Upper lobe of left lung (tissue), 6 donors: ENCODE measurements at regions not wholly inside any gene's neighbourhood (a gene's known extent, or its start where the extent isn't known, plus 50 kb on each side); places are given as distances from the start of the nearest gene placed in this dataset.

Source experiments
- ATAC-seq, 2 donors: fragments of 200-7000 bp; cut with Tn5 transposase; one replicate each; pipeline ENCODE4 v1.9.1; 2022; ENCODE audit warnings: mild to moderate bottlenecking in 2 of 2, moderate library complexity in 2 of 2; ENCODE audit not compliant: low FRiP score in 2 of 2
- DNase-seq, 2 donors: peaks; one replicate each; pipeline ENCODE4 v3.0.0-alpha.2; 2019 to 2020
- H3K27ac ChIP-seq, 4 donors: fragments of 200-600 bp; sonication (generic); one replicate each; pipeline ENCODE4 v1.5.1; 2016 to 2019
- H3K27me3 ChIP-seq, 4 donors: fragments of 200-600 bp; sonication (generic); one replicate each; pipeline ENCODE4 v1.5.1; 2017 to 2019
- H3K36me3 ChIP-seq, 4 donors: fragments of 200-600 bp; sonication (generic); one replicate each; pipeline ENCODE4 v1.5.1; 2016 to 2019
- H3K4me1 ChIP-seq, 4 donors: fragments of 200-600 bp; sonication (generic); one replicate each; pipeline ENCODE4 v1.5.1; 2018 to 2019
- H3K4me3 ChIP-seq, 4 donors: fragments of 200-600 bp; sonication (generic); one replicate each; pipeline ENCODE4 v1.5.1; 2017 to 2019; ENCODE audit warnings: mild to moderate bottlenecking in 2 of 4, moderate library complexity in 1 of 4
- H3K9me3 ChIP-seq, 4 donors: fragments of 200-600 bp; sonication (generic); one replicate each; pipeline ENCODE4 v1.5.1; 2018 to 2019
- EP300 ChIP-seq, 4 donors: sonication (generic); formaldehyde crosslinking; IDR thresholded peaks; one replicate each; pipeline ENCODE4 v1.5.1; 2017; ENCODE audit warnings: antibody characterized with exemption in 4 of 4, control low read depth in 2 of 4
- POLR2A ChIP-seq, 4 donors: fragments of 450-650 bp; IDR thresholded peaks; one replicate each; pipeline ENCODE4 v1.5.1; 2016 to 2017; ENCODE audit warnings: antibody characterized with exemption in 4 of 4, mild to moderate bottlenecking in 2 of 4
- POLR2AphosphoS5 ChIP-seq, 2 donors: sonication (generic); formaldehyde crosslinking; IDR thresholded peaks; one replicate each; pipeline ENCODE4 v1.5.1; 2017; ENCODE audit warnings: antibody characterized with exemption in 2 of 2
- WGBS, 2 donors: methylation state at CpG; one replicate each; pipeline ENCODE4 v1.1.5; 2017 to 2018; 5-methylcytosine and 5-hydroxymethylcytosine counted together
- TF ChIP-seq, protein P1 (sequence below), 6 experiments: fragments of 450-650 bp in 4 of 6; fragments of 200-600 bp in 2 of 6; sonication (generic) in 2 of 6; IDR thresholded peaks; one replicate each; pipeline ENCODE4 v1.5.1; 2016 to 2019; ENCODE audit warnings: antibody characterized with exemption in 6 of 6
- donor health status: DM: no; HTN: no; CAD: no; lungs with moderate emphysema.
- donor health status: DM: no; HTN: yes; CAD: no; lungs with severe emphysema.

DNA sequence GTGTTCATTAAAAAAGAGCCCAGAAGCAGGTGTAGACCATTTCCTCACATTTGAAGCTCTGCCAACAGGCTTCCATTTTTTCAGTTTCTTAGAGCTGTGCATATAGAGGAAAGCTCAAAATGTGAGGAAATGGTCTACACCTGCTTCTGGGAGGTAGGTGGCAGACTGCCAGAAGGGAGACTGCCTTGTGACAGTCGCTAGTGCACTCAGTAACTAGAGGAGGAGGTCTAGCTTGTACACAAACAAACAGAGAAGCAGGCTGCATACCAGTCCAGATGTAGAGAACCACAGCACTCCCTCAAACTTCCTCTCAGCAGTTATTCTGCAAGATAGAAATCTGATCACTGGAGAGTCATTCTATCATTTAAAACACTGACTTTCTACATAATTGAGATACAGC lies 800.2 kb downstream of the EFNB2 start:
- no peak for ATAC-seq
- Histone ChIP-seq H3K27me3 (no peaks in the 10 kb centered on the region), H3K36me3 (no peaks in the 10 kb centered on the region), H3K27ac (no peak overlapping the region), H3K4me3 (no peak overlapping the region), H3K9me3 (no peaks in the 10 kb centered on the region), H3K4me1 (no peaks in the 10 kb centered on the region)
- WGBS, 2 donors, result 50 to 55% methylated on average over 1 of the region's 1 CpG
- TF ChIP-seq POLR2AphosphoS5 (IDR thresholded peaks at IDR 0.05), result no peak
- TF ChIP-seq, protein P1, sequence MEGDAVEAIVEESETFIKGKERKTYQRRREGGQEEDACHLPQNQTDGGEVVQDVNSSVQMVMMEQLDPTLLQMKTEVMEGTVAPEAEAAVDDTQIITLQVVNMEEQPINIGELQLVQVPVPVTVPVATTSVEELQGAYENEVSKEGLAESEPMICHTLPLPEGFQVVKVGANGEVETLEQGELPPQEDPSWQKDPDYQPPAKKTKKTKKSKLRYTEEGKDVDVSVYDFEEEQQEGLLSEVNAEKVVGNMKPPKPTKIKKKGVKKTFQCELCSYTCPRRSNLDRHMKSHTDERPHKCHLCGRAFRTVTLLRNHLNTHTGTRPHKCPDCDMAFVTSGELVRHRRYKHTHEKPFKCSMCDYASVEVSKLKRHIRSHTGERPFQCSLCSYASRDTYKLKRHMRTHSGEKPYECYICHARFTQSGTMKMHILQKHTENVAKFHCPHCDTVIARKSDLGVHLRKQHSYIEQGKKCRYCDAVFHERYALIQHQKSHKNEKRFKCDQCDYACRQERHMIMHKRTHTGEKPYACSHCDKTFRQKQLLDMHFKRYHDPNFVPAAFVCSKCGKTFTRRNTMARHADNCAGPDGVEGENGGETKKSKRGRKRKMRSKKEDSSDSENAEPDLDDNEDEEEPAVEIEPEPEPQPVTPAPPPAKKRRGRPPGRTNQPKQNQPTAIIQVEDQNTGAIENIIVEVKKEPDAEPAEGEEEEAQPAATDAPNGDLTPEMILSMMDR (IDR thresholded peaks at IDR 0.05), result no peak
- TF ChIP-seq POLR2A (IDR thresholded peaks at IDR 0.05), result no peak
- TF ChIP-seq EP300 (IDR thresholded peaks at IDR 0.05), result no peak
- DNase-seq, result no peak

DNA sequence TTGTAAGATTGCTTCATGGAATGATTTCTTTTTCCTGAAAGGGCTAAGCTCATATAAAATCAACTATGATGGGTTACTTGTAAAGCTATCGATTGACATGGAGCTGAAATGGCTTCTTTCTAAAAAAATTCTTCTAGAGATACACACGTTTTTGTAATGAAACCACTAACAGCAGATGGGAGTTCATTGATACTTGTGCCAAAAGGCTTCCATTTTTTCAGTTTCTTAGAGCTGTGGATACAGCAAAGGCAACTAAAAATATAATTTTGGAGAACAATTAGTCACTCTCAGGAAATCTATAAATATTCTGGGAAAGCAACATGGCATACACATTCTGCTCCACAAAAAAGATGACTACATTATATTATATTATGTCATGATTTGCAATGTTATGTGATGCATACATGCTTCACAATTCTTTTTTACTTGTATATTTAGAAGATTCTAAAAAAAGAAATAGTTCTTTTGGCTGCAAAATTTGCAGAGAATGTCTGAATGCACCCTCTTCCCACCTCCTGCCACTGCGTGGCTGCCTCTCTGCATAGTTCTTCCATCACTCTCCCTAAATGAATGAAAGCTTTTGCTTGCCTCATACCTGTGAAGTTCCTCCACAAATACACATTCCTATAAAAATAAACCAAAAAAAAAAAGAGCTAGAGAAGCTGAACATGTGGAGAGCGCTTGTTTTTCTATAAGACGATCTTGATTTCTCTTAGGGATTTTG lies 802.5 kb downstream of the EFNB2 start:
- TF ChIP-seq, protein P1 (IDR thresholded peaks at IDR 0.05), result no peak
- TF ChIP-seq POLR2A (IDR thresholded peaks at IDR 0.05) (no peak), POLR2AphosphoS5 (IDR thresholded peaks at IDR 0.05) (no peak), EP300 (IDR thresholded peaks at IDR 0.05) (no peak)
- H3K9me3 ChIP-seq, result no peaks in the 10 kb centered on the region
- DNase-seq (no peak), ATAC-seq (no peak)
- H3K36me3 ChIP-seq, result no peaks in the 10 kb centered on the region
- no peaks in the 10 kb centered on the region for H3K27me3 ChIP-seq
- WGBS, 2 donors, result 87 to 89% methylated on average over 5 of the region's 5 CpGs
- no peaks in the 10 kb centered on the region for H3K4me1 ChIP-seq
- H3K27ac ChIP-seq, result no peak overlapping the region
- H3K4me3 ChIP-seq, result no peak overlapping the region

DNA sequence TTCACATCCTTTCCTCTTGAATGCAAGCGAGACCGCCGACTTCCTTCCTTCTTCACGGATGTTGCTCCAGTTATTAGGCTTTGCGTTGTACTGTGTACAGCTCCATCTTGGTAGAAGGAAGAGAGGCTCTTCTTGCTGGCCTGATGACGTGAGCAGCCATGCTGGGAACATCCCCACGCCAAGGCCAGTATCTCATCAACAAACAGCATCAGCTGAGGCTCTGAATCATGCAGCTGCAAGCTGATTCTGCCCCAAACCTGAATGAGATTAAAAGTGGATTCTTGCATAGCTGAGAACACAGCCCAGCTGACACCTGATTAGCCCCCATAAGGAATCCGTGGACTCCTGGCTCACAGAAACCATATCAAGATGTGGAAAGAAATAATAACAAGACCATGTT lies 809.6 kb downstream of the EFNB2 start:
- ATAC-seq, result no peak
- 85 to 91% methylated on average over 8 of the region's 8 CpGs for WGBS, 2 donors
- Histone ChIP-seq H3K4me1 (no peaks in the 10 kb centered on the region), H3K27me3 (no peaks in the 10 kb centered on the region), H3K9me3 (no peaks in the 10 kb centered on the region), H3K27ac (no peak overlapping the region), H3K4me3 (no peak overlapping the region), H3K36me3 (no peaks in the 10 kb centered on the region)
- TF ChIP-seq, protein P1 (IDR thresholded peaks at IDR 0.05), result no peak
- TF ChIP-seq POLR2AphosphoS5 (IDR thresholded peaks at IDR 0.05) (no peak), EP300 (IDR thresholded peaks at IDR 0.05) (no peak), POLR2A (IDR thresholded peaks at IDR 0.05) (no peak)
- DNase-seq, result no peak

DNA sequence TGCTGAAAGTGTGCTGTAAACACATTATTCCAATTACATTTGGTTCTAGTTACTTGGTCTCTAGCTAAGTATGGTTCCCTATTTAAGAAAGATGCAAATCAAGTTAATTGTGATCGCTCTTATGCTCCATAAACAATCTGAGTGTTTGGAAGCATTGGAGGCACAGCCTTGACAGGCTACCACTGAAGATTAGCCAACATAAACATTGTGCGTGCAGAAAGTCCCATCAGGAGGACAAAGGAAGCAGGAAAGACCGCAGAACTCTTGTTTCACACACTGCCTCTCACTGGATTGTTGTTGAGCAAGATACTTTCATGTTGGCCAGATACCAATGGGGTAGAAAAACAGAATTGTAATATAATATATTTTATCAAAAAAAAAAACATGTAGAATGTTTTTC lies 814.4 kb downstream of the EFNB2 start:
- Histone ChIP-seq H3K36me3 (no peaks in the 10 kb centered on the region), H3K9me3 (no peaks in the 10 kb centered on the region), H3K27me3 (no peaks in the 10 kb centered on the region), H3K4me1 (no peaks in the 10 kb centered on the region), H3K4me3 (no peak overlapping the region), H3K27ac (no peak overlapping the region)
- TF ChIP-seq POLR2A (IDR thresholded peaks at IDR 0.05) (no peak), EP300 (IDR thresholded peaks at IDR 0.05) (no peak), POLR2AphosphoS5 (IDR thresholded peaks at IDR 0.05) (no peak)
- TF ChIP-seq, protein P1 (IDR thresholded peaks at IDR 0.05), result no peak
- DNase-seq, result no peak
- 38 to 42% methylated on average over 3 of the region's 3 CpGs for WGBS, 2 donors
- no peak for ATAC-seq

DNA sequence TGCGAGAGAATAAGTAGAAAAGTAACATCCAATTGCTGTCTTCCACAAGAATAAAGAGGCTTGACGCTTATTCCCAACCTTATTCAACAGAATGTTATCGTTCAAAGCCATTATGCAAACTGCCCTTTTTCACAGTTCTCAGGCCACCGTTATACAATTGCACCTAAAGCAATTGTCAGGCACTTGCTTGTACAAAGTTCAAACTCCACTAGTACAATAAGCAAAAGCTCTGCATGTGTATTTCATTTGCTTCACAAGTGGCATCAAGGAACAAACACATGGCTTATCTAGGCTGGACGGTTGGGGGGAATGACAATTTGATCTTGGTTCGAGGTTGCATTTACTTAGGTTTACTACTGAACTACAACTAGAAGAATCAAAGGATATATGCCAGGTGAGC lies 815.6 kb downstream of the EFNB2 start:
- Histone ChIP-seq H3K36me3 (no peaks in the 10 kb centered on the region), H3K27me3 (no peaks in the 10 kb centered on the region), H3K4me3 (no peak overlapping the region), H3K9me3 (no peaks in the 10 kb centered on the region), H3K4me1 (no peaks in the 10 kb centered on the region), H3K27ac (no peak overlapping the region)
- 85 to 86% methylated on average over 6 of the region's 6 CpGs for WGBS, 2 donors
- DNase-seq (no peak), ATAC-seq (no peak)
- TF ChIP-seq POLR2A (IDR thresholded peaks at IDR 0.05), result no peak
- no peak for TF ChIP-seq EP300 (IDR thresholded peaks at IDR 0.05)
- no peak for TF ChIP-seq POLR2AphosphoS5 (IDR thresholded peaks at IDR 0.05)
- TF ChIP-seq, protein P1 (IDR thresholded peaks at IDR 0.05), result no peak
